ENCODE measurements at regions not wholly inside any gene's neighbourhood (a gene's known extent, or its start where the extent isn't known, plus 50 kb on each side); places are given as distances from the start of the nearest gene placed in this dataset.

DNA sequence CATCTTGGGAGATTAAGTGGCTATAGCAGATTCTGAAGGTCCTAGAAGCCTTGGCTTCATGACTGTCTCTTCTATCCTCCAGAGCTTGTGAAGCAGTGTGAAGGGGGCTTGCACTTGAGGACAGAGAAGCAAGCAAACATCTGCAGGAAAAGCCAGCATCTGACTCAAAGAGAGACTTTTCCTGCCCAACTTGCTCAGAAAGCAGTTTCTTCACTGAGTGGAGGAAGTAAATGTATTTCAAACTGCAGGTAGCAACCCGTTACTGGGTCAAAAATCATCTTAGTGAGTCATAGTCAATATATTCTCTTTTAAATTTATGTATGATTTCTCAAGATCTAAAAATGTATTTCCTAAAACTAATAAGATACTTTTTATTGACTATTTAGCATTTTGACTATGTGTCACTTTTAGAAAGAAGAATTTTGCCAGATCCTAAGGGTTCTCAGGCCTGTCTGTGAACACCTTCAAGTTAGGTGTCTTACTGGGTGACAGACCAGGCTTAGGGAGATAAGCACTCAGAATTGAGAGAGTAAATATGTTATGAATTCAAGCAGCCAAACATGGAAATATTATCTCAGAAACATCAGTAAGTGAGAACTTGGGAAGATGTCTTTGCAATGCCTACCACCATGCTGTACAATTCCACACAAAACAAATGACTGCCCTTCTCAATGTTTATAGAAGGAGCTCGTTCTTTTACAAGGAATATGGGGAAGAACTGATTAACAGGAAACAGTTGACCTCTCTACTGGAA is 72.6 kb upstream of the DMAC1 start:
- Histone ChIP-seq H3K79me1 (ENCODE audit: insufficient read depth, low read depth, low read length, poor library complexity, severe bottlenecking) (no peaks in the 10 kb centered on the region), H4K20me1 (ENCODE audit: control insufficient read depth, insufficient read depth, insufficient read length) (no peaks in the 10 kb centered on the region), H3K23me2 (ENCODE audit: insufficient read length, low read depth, low read length, poor library complexity, severe bottlenecking) (no peaks in the 10 kb centered on the region), H3K4me1 (ENCODE audit: insufficient read depth, low read length) (no peaks in the 10 kb centered on the region), H3K27ac (ENCODE audit: insufficient read length, low read depth, low read length) (no peak overlapping the region), H2BK12ac (ENCODE audit: insufficient read length, low read depth, low read length) (no peak overlapping the region), H4K5ac (ENCODE audit: insufficient read length, low read depth, low read length) (no peak overlapping the region), H3K9me3 (ENCODE audit: control insufficient read depth, low read depth, low read length) (no peaks in the 10 kb centered on the region), H3T11ph (ENCODE audit: low read length) (no peak overlapping the region), H2BK5ac (ENCODE audit: insufficient read length, low read length) (no peak overlapping the region), H2BK20ac (ENCODE audit: low read depth, low read length, poor library complexity, severe bottlenecking) (no peak overlapping the region), H2AFZ (ENCODE audit: low read length) (no peak overlapping the region), H3K18ac (ENCODE audit: insufficient read length, low read depth, low read length) (no peak overlapping the region), H2BK120ac (ENCODE audit: low read depth, low read length, poor library complexity, severe bottlenecking) (no peak overlapping the region), H3K79me2 (ENCODE audit: insufficient read depth, low read length) (no peaks in the 10 kb centered on the region), H3K14ac (ENCODE audit: insufficient read depth, low read length) (no peak overlapping the region), H4K8ac (replicated peaks; ENCODE audit: insufficient read length, low read depth, low read length) (no peak overlapping the region), H3K27me3 (ENCODE audit: insufficient read depth, low read length) (no peaks in the 10 kb centered on the region), H3K4me2 (ENCODE audit: insufficient read depth, insufficient read length, low read length) (no peak overlapping the region), H4K91ac (ENCODE audit: insufficient read length, low read depth, low read length) (no peak overlapping the region), H2BK15ac (ENCODE audit: low read depth, low read length) (no peak overlapping the region), H3K4ac (ENCODE audit: low read depth, low read length) (no peak overlapping the region), H3K23ac (ENCODE audit: insufficient read length, low read depth, low read length) (no peak overlapping the region), H3K9ac (ENCODE audit: extremely low read depth, insufficient read length, low read length) (no peak overlapping the region), H3K56ac (ENCODE audit: insufficient read length, low read depth, low read length) (no peak overlapping the region), H2AK5ac (ENCODE audit: insufficient read length, low read length) (no peak overlapping the region)
- no CpG with 5 or more reads among the region's 2 CpGs for WGBS (ENCODE audit: extremely low coverage, insufficient read length, low lambda C conversion rate)
- Mint-ChIP-seq H3K4me3 (no peak overlapping the region), H3K4me1 (no peaks in the 10 kb centered on the region), H3K36me3 (ENCODE audit: insufficient read depth in 1 of 3, low read depth in 3 of 3) (peaks cover 0 to 17% (median 0%) of the 10 kb centered on the region in 3 experiments; a peak in 4 of 7 replicates), H3K9me3 (peaks cover 7 to 22% of the 10 kb centered on the region in 2 experiments), H3K27ac (no peak overlapping the region), H3K27me3 (ENCODE audit: low read depth) (no peaks in the 10 kb centered on the region)
- DNase-seq = no peak
- TF ChIP-seq, protein P1, sequence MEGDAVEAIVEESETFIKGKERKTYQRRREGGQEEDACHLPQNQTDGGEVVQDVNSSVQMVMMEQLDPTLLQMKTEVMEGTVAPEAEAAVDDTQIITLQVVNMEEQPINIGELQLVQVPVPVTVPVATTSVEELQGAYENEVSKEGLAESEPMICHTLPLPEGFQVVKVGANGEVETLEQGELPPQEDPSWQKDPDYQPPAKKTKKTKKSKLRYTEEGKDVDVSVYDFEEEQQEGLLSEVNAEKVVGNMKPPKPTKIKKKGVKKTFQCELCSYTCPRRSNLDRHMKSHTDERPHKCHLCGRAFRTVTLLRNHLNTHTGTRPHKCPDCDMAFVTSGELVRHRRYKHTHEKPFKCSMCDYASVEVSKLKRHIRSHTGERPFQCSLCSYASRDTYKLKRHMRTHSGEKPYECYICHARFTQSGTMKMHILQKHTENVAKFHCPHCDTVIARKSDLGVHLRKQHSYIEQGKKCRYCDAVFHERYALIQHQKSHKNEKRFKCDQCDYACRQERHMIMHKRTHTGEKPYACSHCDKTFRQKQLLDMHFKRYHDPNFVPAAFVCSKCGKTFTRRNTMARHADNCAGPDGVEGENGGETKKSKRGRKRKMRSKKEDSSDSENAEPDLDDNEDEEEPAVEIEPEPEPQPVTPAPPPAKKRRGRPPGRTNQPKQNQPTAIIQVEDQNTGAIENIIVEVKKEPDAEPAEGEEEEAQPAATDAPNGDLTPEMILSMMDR (conservative IDR thresholded peaks at IDR 0.05) = no peak

Measured in H9 (cell line).